Fibroblast of mammary gland (primary cell): ENCODE measurements at regions not wholly inside any gene's neighbourhood (a gene's known extent, or its start where the extent isn't known, plus 50 kb on each side); places are given as distances from the start of the nearest gene placed in this dataset.

Source experiments
- DNase-seq: peaks from one replicate; pipeline ENCODE4 v3.0.0-alpha.2; 2010; ENCODE audit warnings: low read depth
- H3K4me3 ChIP-seq: 2 replicates; pipeline ENCODE4 v1.5.1; 2011; ENCODE audit warnings: low read depth, mild to moderate bottlenecking, low read length, moderate library complexity; ENCODE audit not compliant: control insufficient read depth
- CTCF ChIP-seq: conservative IDR thresholded peaks from 2 replicates; pipeline ENCODE4 v1.5.1; 2011; ENCODE audit warnings: low read depth, low read length, inconsistent platforms; ENCODE audit not compliant: control insufficient read depth, insufficient read depth

GRCh38 chr6:132909742-132910141 is 95.4 kb downstream of the RPS12 start:
- DNase-seq: no peak
- no peak for TF ChIP-seq CTCF
- no peak overlapping the region for H3K4me3 ChIP-seq

GRCh38 chr6:132910759-132911158 is 96.4 kb downstream of the RPS12 start:
- no peak for DNase-seq
- no peak overlapping the region for H3K4me3 ChIP-seq
- TF ChIP-seq CTCF: no peak

- DNase-seq: peak; percentile 96
- TF ChIP-seq CTCF: no peak
- no peak overlapping the region for H3K4me3 ChIP-seq
Observed at GRCh38 chr6:132919045-132919860, 104.9 kb downstream of the RPS12 start.

- TF ChIP-seq CTCF: no peak
Observed at GRCh38 chr6:132927713-132928112, 113.3 kb downstream of the RPS12 start.

GRCh38 chr6:132929141-132929540 is 114.8 kb downstream of the RPS12 start:
- H3K4me3 ChIP-seq: no peak overlapping the region
- DNase-seq: no peak
- no peak for TF ChIP-seq CTCF

More at GRCh38 chr6:132927713-132928112, 113.3 kb downstream of the RPS12 start:
- no peak overlapping the region for H3K4me3 ChIP-seq
- no peak for DNase-seq

GRCh38 chr6:132931313-132931712 is 116.9 kb downstream of the RPS12 start:
- DNase-seq: no peak
- TF ChIP-seq CTCF: no peak
- H3K4me3 ChIP-seq: no peak overlapping the region
